HG03442 (cell line): ENCODE measurements at regions not wholly inside any gene's neighbourhood (a gene's known extent, or its start where the extent isn't known, plus 50 kb on each side); places are given as distances from the start of the nearest gene placed in this dataset.
"Not testable (repeated sequence)": the region's sequence is repeated elsewhere in the genome, so short reads cannot be mapped to it uniquely, and the experiment has no call there.

Experiments used
- ATAC-seq: cut with Tn5 transposase; IDR thresholded peaks from one replicate; pipeline ENCODE4 v1.9.1; 2021; ENCODE audit warnings: mild to moderate bottlenecking, moderate library complexity; ENCODE audit not compliant: unreplicated experiment

- not testable (repeated sequence) for ATAC-seq
These were observed 107.6 kb upstream of the ADGRG2 start for GRCh38 chrX:19229896-19230295.

GRCh38 chrX:19237901-19238300 is 105.8 kb upstream of the PDHA1 start:
- no peak for ATAC-seq

GRCh38 chrX:19243431-19243830 is 100.3 kb upstream of the PDHA1 start:
- ATAC-seq: no peak

- ATAC-seq: not testable (repeated sequence)
These were observed 98.8 kb upstream of the PDHA1 start for GRCh38 chrX:19244921-19245320.

DNA sequence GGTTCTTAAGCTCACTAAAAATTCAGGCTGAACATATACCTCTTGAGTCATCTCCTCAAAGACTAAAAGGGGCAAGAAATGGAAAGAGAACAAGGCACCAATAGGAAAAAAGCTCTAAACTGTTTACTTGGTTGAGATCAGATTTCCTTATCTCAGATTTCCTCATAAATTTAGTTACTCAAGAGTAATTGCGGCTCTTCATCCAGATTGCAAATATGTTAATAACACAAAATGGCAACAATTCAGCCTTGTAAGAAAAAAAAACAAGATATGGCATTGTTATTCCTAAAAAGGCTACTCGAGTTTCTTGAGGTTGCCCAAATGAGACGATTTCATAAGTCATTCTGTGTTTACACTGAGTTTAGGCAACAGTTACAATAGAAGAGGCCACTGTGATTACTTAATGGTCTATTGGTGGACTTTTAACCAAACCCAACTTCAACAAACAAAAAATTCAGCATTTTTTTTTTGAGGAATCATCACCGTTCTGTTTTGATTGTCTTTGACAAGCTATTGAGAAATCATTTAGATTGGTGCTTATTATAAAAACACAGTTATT is 97.9 kb upstream of the PDHA1 start:
- ATAC-seq: no peak

DNA sequence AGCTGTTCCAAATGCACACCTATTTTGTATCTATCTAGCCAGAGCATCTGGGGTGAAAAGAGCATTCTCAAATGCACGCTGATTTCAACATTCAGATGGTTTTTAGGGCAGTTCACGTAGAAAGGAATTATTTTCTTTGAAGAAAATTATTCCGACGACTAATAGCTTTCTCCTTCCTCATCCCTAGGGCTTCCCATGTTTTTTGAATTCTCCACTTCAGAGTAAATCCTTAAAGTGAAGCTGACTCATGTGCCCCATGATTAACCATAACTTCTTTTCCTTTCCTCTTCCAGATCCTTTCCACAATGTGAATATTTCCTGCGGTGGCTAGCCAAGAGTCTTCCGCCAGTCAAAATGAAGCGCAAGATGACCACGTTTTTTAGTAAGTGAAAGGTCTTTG is 86.7 kb upstream of the PDHA1 start:
- no peak for ATAC-seq

GRCh38 chrX:19261026-19261425 is 82.7 kb upstream of the PDHA1 start:
- not testable (repeated sequence) for ATAC-seq

GRCh38 chrX:19270727-19271126 is 73.0 kb upstream of the PDHA1 start:
- no peak for ATAC-seq

- ATAC-seq: no peak
These were observed 71.3 kb upstream of the PDHA1 start for GRCh38 chrX:19272452-19272851.

- ATAC-seq: no peak
These were observed 63.1 kb upstream of the PDHA1 start for GRCh38 chrX:19280636-19281035.

DNA sequence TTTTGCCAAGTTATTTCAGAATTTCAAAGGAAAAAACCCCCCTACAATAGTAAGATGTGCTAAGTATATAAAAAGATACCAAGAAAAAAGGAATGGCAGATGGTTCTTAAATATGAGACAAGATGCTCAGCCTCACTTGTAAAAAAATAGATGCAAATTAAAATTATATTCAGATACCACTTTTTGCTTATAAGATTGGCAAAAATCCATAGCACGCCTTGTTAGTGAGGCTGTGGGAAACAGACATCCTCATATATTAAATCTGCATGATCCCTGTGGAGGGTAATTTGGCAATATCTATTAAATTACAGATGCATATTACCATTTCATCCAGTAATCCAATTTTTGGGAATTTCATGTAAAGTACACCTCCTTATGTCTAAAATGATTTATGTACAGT is 62.5 kb upstream of the PDHA1 start:
- no peak for ATAC-seq

GRCh38 chrX:19283597-19284339 is 60.0 kb upstream of the PDHA1 start:
- no peak for ATAC-seq

DNA sequence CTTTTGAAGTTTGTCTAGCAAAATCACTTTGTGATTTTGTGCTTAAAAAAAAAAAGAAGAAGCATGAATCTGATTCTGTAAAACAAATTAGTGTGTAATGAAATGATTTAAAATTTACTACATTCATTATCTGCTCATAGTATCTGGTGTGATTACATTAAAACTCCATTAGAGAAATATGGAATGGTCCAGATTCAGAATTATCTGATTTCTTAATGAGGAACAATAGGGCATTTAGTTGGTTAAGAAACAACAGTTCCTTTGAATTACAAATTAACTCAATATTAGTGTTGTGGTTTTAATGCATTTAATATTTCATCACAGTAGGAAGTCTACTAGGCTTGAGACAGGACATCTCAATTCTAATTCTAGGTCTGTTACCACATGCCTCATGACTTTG is 57.9 kb upstream of the PDHA1 start:
- ATAC-seq: no peak

DNA sequence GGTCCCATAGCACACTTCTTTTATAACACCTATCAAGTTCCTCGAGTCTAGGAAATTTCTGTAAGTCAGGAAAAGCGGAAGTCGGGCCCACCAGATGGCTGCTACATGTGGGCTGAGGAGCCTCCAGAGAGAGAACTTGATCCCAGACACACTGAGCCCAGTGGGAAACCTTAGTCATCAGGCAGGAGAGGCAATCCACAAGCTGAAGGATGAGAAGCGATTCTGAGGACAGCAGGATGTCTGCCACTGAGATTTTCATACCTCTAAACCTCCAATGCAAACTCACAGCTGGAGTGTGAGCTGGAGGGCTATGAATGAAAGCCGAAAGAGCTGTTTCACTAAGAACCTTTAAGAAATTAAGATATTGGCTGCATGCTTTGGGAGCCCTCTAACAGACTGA is 52.6 kb upstream of the PDHA1 start:
- no peak for ATAC-seq

DNA sequence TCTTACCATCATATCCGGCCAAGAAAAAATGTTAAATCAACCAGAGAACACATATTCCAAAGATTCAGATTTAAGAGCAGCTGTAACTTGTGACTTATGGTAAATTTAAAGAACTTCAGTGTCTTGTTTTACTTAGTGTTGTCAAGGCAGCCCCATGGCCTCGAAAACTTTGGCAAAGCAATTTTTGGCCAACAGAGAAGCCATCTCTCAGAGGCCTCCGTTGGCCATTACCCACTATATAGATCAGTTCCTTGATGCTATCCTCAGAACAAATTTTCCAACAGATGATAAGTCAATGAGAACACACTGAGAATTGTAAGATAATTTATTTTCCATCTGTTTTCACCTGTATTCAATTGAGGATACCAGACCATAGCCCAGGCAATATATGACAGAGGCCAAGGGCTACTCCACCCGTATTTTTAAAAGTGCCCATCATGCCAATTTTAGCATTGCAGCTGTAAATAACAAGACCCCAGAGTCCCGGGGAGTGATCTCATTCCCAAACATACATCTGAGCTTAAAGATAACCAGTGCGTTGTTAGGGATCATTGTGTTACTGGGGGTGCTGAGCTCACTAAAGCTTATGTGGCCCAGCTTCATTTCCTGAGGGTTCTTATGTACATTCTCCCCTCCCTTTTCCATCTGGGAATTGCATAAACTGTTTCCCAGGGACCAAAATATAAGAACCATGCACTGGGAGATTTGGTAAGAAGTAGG is 50.0 kb upstream of the PDHA1 start:
- ATAC-seq: no peak
